Ecto neural progenitor cell (in vitro differentiated cells): ENCODE measurements at regions not wholly inside any gene's neighbourhood (a gene's known extent, or its start where the extent isn't known, plus 50 kb on each side); places are given as distances from the start of the nearest gene placed in this dataset.
"Not testable (repeated sequence)": the region's sequence is repeated elsewhere in the genome, so short reads cannot be mapped to it uniquely, and the experiment has no call there.

Source experiments
- DNase-seq: peaks from one replicate; pipeline ENCODE4 v3.0.0-alpha.2; 2018; ENCODE audit warnings: low spot score

DNA sequence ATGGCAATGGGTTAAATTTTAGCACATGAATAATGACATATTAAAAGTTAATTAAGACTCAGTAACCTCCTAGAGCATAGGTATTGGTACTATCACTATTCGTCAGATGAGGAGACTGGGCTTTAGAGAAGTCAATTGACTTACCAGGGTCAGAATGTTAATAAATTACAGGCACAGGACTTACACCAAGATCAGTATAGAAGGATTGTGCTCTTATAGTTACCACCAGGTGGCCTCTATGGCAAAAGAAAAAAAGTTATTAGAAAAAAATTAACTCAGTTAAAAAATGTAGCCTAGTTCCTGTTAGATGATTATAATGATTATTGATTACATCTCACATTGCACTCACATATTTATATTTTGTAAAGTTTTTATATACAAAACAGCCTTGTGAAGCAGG is 1163.7 kb downstream of the FAM181B start:
- DNase-seq = no peak

- no peak for DNase-seq
These were observed 1164.7 kb downstream of the FAM181B start for GRCh38 chr11:81568918-81569317.

DNA sequence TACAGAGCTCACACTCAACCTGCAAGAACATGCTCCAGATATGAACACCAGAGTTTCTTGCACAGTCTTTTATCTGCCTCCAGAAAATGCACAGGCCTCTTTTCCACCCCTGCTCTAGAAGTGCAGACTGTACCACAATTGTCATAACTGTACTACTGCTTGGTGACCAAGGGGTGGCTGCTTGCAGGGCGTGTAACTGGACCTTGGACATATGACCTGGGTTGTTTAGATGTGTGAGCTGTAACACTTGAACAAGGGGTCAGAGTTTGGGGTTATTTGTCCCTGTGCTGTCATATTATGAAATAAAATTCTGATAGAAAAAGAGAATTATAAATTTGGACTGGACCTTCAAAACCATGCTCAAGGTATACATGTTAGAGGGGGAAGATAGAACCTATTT is 1185.5 kb downstream of the FAM181B start:
- no peak for DNase-seq

GRCh38 chr11:81539806-81540205 is 1193.9 kb downstream of the FAM181B start:
- not testable (repeated sequence) for DNase-seq

DNA sequence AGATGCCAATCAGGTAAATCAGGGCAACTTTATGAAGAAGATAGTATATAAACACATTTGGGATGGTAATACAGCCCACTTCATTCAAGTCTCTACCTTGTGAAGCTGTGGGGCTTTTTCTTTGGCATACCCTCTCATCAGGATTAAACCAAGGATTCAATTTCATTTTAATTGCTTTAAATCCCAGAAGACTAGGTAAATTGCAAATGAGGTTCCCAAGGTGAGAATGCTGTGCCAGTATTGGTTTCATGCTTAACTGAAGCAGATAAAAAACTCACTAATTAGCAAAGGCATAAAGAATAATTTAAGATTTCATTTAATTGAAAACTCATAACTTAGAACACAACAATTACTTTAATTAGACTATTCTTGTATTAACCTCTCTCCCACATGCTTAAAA is 1218.1 kb downstream of the FAM181B start:
- DNase-seq = no peak

GRCh38 chr11:81497202-81497804 is 1236.4 kb downstream of the FAM181B start:
- DNase-seq = no peak

GRCh38 chr11:81496601-81497000 is 1237.1 kb downstream of the FAM181B start:
- DNase-seq = no peak

- no peak for DNase-seq
These were observed 1237.9 kb downstream of the FAM181B start for GRCh38 chr11:81495699-81496292.

DNA sequence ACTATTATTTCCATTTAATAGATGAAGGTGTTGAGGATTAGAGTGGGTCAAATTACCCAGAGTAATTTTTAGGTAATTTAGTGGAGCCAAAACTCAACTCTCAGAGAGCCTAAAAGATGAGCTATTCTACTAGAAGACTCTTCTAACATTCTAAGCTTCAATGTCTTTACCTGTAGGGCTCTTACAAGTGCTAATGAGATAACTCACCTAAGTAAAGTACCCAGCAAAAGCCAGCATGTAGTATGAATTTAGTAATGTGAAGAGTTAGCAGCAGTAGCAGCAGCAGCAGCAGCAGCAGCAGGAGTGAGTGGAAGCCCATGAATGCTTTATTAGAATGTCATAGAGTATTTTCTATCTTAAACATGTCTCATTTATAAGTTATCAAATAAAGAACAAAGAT is 1239.2 kb downstream of the FAM181B start:
- no peak for DNase-seq

DNA sequence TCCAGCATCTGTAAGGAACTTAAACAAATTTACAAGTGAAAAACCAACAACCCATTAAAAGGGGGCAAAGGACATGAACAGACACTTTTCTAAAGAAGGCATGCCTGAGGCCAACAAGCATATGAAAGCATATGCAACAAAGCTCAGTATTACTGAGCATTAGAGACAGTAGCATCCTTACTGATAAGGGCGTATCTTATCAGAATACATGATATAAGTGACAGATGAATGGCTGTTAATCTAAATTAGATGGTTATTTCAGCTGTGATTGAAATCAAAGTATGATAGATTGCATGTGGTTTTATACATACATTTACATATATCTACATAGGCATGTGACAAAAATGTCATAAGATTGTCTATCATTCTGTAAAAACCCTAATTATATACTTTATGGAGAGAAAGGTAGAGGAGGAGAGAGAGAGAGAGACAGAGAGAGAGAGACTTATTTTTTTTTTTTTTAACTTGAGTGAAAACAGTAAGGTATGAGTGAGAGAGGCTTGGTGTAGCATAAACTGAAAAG is 1240.7 kb downstream of the FAM181B start:
- DNase-seq = no peak

DNA sequence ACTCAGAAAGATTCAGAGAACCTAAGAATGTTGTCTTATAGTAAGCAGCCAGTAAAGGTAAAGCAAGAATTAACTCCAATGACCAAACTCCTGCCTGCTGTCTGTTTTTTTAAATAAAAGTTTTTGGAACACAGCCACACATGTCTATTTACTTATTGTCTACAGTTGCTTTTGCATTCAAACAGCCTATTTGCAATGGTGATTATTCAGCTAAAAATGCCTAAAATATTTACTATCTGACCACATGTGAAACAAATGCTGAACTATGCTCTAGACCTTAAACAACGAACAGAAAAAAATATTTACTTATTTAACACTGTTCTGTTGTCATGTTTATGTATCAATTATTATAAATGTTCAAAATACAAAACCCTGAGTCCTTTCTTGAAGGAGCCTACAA is 1246.6 kb downstream of the FAM181B start:
- no peak for DNase-seq

GRCh38 chr11:81484196-81484595 is 1249.5 kb downstream of the FAM181B start:
- no peak for DNase-seq

- DNase-seq = no peak
These were observed 1256.4 kb downstream of the FAM181B start for GRCh38 chr11:81477277-81477676.

DNA sequence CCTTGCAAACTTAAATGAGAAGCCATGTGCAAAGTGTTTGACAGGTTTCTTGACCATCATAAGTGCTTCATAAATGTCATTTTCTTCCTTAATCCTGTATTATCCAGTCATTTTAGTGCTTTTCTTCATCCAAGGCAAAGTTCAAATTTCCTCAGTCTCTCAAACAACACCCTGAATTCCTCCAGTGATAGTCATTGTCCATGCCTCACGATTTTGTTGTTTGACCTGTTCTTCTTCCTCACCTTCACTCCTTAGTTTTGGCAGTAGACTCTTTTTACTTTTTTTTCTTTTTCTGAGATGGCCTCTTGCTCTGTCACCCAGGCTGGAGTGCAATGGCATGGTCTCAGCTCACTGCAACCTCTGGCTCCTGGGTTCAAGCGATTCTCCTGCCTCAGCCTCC is 1257.3 kb downstream of the FAM181B start:
- no peak for DNase-seq

DNA sequence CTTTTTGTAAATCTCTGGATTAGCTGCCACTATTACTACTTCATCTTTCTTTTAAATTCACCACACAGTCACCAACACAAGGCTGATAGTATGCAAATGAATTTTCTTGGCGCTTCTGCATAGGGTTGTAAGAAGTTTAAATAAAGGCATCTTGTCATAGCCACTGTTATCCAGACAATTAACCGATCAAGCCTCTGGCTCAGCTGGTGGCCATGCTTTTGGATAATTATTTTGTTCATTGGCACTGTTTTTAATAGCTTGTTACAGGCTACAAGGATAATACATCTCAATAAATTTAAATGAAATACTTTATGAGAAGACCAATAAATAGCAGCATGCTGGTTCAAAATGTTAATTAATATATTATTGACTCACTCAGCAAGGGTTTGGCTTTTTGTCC is 1261.0 kb downstream of the FAM181B start:
- no peak for DNase-seq

DNA sequence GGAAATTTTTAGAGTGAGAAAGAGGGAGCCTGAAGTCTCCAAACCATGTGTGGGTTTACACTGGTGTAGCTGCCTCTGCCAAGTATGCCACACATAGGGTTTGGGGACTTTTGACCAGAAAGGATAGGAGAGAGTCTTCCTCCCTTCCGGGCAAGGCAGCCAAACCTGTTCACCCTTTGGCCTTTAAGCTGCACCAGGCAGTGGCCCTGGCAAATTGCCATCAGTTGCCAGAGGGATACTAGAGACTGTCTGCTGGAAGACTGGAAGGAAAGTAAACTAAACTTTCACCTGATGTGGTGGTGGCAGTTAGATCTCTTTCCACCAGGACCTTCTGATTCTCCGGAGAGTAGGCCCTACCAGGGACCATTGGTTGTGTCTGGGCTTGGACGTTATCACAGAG is 1263.2 kb downstream of the FAM181B start:
- no peak for DNase-seq

GRCh38 chr11:81459766-81460306 is 1273.8 kb downstream of the FAM181B start:
- DNase-seq = no peak

GRCh38 chr11:81449588-81450156 is 1284.0 kb downstream of the FAM181B start:
- DNase-seq = no peak

DNA sequence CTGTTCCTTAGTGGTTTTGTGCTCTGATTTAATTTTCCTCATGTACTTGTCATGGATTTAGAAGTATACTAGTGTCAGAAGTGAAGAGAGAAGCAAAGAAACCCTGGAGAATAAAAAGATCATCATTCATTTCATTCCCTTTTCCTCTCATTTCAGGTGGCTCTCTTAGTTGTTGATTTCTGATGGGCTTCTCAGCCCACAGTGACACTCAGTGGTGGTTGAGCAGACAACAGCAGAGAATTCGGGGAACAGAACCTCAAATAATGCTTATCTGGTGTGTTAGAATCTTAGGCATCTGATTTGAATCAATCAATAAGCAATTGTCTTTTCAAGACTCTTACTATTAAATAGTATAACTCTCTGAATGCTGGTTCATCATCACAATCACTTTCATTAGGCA is 1289.4 kb downstream of the FAM181B start:
- no peak for DNase-seq

DNA sequence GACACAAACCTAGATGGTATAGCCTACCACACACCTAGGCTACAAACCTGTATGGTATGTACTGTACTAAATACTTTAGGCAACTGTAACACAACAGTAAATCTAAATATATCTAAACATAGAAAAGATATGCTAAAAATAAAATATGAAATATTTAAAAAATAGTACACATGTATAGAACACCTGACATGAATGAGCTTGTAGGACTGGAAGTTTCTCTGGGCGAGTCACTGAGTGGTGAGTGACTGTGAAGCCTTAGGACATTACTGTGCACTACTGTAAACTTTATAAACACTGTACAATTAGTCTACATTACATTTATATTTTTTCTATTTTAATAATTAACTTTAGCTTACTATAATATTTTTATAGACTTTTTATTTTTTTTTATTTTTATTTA is 1301.3 kb downstream of the FAM181B start:
- DNase-seq = no peak

GRCh38 chr11:81424822-81425221 is 1308.8 kb downstream of the FAM181B start:
- no peak for DNase-seq

DNA sequence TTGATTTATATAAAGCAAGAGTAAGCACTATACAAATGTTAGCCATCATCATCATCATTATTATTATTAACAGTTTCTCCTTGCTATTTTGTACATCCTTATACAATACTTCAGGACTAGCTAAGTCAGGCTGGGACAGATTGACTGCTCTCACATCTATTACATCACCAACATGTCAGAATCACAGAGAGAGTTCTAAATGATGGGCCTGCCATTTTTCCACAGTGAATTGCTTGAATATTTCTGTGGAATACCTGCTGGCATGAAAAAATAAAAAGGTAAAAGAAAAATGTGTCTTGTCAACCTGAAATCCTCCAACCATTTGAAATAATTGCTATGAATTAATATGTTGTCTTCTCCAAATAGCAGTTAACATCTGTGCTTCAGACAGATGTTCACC is 1311.3 kb downstream of the FAM181B start:
- DNase-seq = no peak

- DNase-seq = peak; percentile 50
These were observed 1312.3 kb downstream of the FAM181B start for GRCh38 chr11:81421251-81421860.
